ENCODE measurements at regions not wholly inside any gene's neighbourhood (a gene's known extent, or its start where the extent isn't known, plus 50 kb on each side); places are given as distances from the start of the nearest gene placed in this dataset.

DNA sequence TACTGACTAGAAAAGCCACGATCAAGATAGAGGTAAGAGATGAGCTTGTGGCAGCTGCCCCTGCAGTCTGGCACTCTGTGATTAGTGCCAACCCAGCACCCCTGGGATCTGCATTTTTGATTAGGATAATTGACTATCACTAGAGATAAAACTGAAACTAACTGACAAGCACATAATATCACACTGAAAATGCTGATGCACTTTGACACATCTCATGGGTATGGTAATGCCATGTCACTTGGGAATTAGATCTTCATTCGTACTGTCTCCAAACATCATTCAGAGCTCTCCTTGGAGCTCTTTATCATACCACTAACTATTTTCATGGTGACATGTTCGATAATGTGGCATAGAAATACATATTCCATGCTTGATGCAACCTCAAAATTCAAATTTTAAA lies 612.9 kb upstream of the BTBD3 start:
- H3K9me3 ChIP-seq (ENCODE audit: control insufficient read depth in 5 of 5, low read length in 5 of 5): no peaks in the 10 kb centered on the region
- no peaks in the 10 kb centered on the region for H3K36me3 ChIP-seq (ENCODE audit: control insufficient read depth in 5 of 5, insufficient read depth in 5 of 5, low read length in 5 of 5)
- no peak overlapping the region for H3K9ac ChIP-seq (ENCODE audit: low read length in 5 of 5)
- H3K27me3 ChIP-seq (ENCODE audit: control insufficient read depth in 5 of 5, insufficient read depth in 4 of 5, low read length in 5 of 5): no peaks in the 10 kb centered on the region
- H3K4me1 ChIP-seq (ENCODE audit: control insufficient read depth in 5 of 5, insufficient read depth in 5 of 5, low read length in 5 of 5): peaks cover 0 to 6% (median 0%) of the 10 kb centered on the region in 5 donors
- no peak overlapping the region for H3K4me3 ChIP-seq (ENCODE audit: low read depth in 1 of 5, low read length in 5 of 5)
- no peak overlapping the region for H3K27ac ChIP-seq (ENCODE audit: low read depth, low read length)

DNA sequence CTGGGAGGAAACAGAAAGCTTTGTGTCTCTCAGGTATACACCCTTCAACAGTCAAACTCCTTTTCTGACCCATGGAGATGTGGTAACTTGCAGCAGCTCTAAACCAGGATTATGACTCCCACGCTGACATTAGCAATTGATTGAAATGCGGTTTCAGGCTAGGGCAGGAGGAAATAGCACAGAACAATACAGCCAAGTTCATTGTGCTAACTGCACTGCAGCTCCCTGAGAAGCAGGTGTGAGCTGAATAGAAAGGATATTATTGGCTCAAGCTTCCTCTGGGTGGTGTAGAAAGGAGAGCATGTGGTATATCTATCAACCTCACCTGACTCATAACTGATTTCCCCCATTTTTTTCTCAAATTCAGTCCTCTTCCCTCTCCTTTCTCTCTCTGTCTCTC lies 612.3 kb upstream of the BTBD3 start:
- H3K9ac ChIP-seq (ENCODE audit: low read length in 5 of 5): no peak overlapping the region
- no peaks in the 10 kb centered on the region for H3K36me3 ChIP-seq (ENCODE audit: control insufficient read depth in 5 of 5, insufficient read depth in 5 of 5, low read length in 5 of 5)
- no peak overlapping the region for H3K4me3 ChIP-seq (ENCODE audit: low read depth in 1 of 5, low read length in 5 of 5)
- no peak overlapping the region for H3K27ac ChIP-seq (ENCODE audit: low read depth, low read length)
- no peaks in the 10 kb centered on the region for H3K9me3 ChIP-seq (ENCODE audit: control insufficient read depth in 5 of 5, low read length in 5 of 5)
- peaks cover 0 to 6% (median 0%) of the 10 kb centered on the region in 5 donors for H3K4me1 ChIP-seq (ENCODE audit: control insufficient read depth in 5 of 5, insufficient read depth in 5 of 5, low read length in 5 of 5)
- H3K27me3 ChIP-seq (ENCODE audit: control insufficient read depth in 5 of 5, insufficient read depth in 4 of 5, low read length in 5 of 5): no peaks in the 10 kb centered on the region

DNA sequence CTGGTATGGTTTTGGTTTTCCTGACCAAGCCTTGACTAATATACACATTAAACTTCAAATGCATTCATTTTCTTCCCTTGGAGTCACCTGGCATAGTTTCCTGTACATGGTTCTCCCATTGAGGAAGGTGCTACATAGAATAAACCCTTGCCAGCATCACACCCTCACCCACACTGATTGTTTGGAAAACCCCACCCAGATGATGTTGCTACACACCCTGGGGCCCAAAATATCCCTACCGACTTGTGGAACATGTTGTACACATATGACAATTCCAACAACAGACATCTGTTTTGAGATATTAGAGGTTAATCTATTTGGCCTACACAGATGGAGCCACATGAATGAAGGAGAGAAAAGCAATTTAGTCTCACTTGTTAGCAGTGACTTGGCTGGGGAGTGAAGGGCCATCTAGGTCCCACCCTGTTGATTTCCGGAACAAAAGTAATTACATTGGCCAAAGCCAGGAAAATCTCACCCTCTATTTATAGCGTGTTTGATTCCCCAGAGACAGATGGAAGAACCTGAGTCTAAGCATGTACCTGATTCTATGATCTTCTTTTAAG lies 606.0 kb upstream of the BTBD3 start:
- peaks cover 0 to 8% (median 0%) of the 10 kb centered on the region in 5 donors for H3K4me1 ChIP-seq (ENCODE audit: control insufficient read depth in 5 of 5, insufficient read depth in 5 of 5, low read length in 5 of 5)
- H3K9ac ChIP-seq (ENCODE audit: low read length in 5 of 5): no peak overlapping the region
- no peaks in the 10 kb centered on the region for H3K9me3 ChIP-seq (ENCODE audit: control insufficient read depth in 5 of 5, low read length in 5 of 5)
- no peaks in the 10 kb centered on the region for H3K27me3 ChIP-seq (ENCODE audit: control insufficient read depth in 5 of 5, insufficient read depth in 4 of 5, low read length in 5 of 5)
- no peaks in the 10 kb centered on the region for H3K36me3 ChIP-seq (ENCODE audit: control insufficient read depth in 5 of 5, insufficient read depth in 5 of 5, low read length in 5 of 5)
- H3K27ac ChIP-seq (ENCODE audit: low read depth, low read length): no peak overlapping the region
- H3K4me3 ChIP-seq (ENCODE audit: low read depth in 1 of 5, low read length in 5 of 5): no peak overlapping the region

DNA sequence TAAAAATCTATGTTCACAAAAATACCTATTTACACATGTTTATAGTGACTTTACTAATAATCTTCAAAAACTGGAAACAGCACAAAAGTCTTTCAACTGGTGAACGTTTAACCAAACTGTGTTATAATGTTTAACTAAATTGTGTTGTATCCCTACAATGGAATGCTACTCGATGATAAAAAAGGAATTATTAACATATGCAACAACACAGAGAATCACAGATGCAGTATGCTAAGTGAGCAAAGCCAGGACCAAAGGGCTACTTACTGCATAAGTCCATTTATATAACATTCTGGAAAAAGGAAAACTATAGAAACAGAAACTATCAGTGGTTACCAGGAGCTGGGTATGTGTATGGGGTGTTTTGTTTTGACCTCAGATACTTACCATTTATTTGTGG lies 602.2 kb upstream of the BTBD3 start:
- H3K4me1 ChIP-seq (ENCODE audit: control insufficient read depth in 5 of 5, insufficient read depth in 5 of 5, low read length in 5 of 5): peaks cover 0 to 8% (median 0%) of the 10 kb centered on the region in 5 donors
- H3K27ac ChIP-seq (ENCODE audit: low read depth, low read length): no peak overlapping the region
- H3K4me3 ChIP-seq (ENCODE audit: low read depth in 1 of 5, low read length in 5 of 5): no peak overlapping the region
- no peak overlapping the region for H3K9ac ChIP-seq (ENCODE audit: low read length in 5 of 5)
- no peaks in the 10 kb centered on the region for H3K36me3 ChIP-seq (ENCODE audit: control insufficient read depth in 5 of 5, insufficient read depth in 5 of 5, low read length in 5 of 5)
- H3K27me3 ChIP-seq (ENCODE audit: control insufficient read depth in 5 of 5, insufficient read depth in 4 of 5, low read length in 5 of 5): no peaks in the 10 kb centered on the region
- peaks cover 0 to 3% (median 0%) of the 10 kb centered on the region in 5 donors for H3K9me3 ChIP-seq (ENCODE audit: control insufficient read depth in 5 of 5, low read length in 5 of 5)

DNA sequence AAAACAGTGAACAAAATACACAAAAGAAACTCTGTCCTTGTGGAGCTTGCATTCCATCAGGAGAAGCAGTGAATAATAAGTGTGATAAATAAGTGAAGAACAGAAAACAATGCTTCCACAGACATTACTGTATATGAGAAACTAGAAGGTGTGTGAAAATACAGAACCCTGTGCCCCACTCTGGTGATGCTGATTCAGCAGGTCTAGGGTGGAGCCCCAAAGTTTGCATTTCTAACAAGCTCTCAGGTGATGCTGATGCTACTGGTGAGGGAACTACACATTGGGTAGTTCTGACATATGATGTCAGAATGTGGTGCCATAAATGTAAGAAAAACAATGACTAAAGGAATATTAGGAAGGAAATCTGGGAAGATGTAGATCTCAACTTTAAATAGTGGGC lies 601.4 kb upstream of the BTBD3 start:
- Histone ChIP-seq H3K27ac (ENCODE audit: low read depth, low read length) (no peak overlapping the region), H3K27me3 (ENCODE audit: control insufficient read depth in 5 of 5, insufficient read depth in 4 of 5, low read length in 5 of 5) (no peaks in the 10 kb centered on the region), H3K36me3 (ENCODE audit: control insufficient read depth in 5 of 5, insufficient read depth in 5 of 5, low read length in 5 of 5) (no peaks in the 10 kb centered on the region), H3K4me1 (ENCODE audit: control insufficient read depth in 5 of 5, insufficient read depth in 5 of 5, low read length in 5 of 5) (peaks cover 0 to 7% (median 0%) of the 10 kb centered on the region in 5 donors), H3K9ac (ENCODE audit: low read length in 5 of 5) (no peak overlapping the region), H3K9me3 (ENCODE audit: control insufficient read depth in 5 of 5, low read length in 5 of 5) (peaks cover 0 to 3% (median 0%) of the 10 kb centered on the region in 5 donors), H3K4me3 (ENCODE audit: low read depth in 1 of 5, low read length in 5 of 5) (no peak overlapping the region)

DNA sequence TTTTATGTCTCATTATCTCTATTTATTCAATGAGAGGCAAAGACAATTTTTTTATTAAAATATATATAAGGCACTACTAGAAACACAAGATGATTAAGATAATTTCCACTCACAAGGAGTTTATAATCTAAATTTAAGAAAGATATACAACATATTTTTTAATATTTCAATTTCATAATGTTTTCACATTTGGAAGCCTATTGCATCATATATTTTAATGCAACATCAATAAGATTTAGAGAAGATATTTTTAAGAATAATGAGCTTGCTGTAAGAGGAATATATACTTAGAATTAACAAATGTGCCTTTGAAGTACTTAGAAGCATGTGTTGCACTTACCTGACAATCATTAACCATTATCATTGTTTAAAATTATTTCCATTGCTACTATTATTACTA lies 597.7 kb upstream of the BTBD3 start:
- H3K4me3 ChIP-seq (ENCODE audit: low read depth in 1 of 5, low read length in 5 of 5): no peak overlapping the region
- peaks cover 0 to 3% (median 0%) of the 10 kb centered on the region in 5 donors for H3K9me3 ChIP-seq (ENCODE audit: control insufficient read depth in 5 of 5, low read length in 5 of 5)
- no peaks in the 10 kb centered on the region for H3K36me3 ChIP-seq (ENCODE audit: control insufficient read depth in 5 of 5, insufficient read depth in 5 of 5, low read length in 5 of 5)
- no peak overlapping the region for H3K27ac ChIP-seq (ENCODE audit: low read depth, low read length)
- H3K4me1 ChIP-seq (ENCODE audit: control insufficient read depth in 5 of 5, insufficient read depth in 5 of 5, low read length in 5 of 5): no peaks in the 10 kb centered on the region
- H3K9ac ChIP-seq (ENCODE audit: low read length in 5 of 5): no peak overlapping the region
- no peaks in the 10 kb centered on the region for H3K27me3 ChIP-seq (ENCODE audit: control insufficient read depth in 5 of 5, insufficient read depth in 4 of 5, low read length in 5 of 5)

DNA sequence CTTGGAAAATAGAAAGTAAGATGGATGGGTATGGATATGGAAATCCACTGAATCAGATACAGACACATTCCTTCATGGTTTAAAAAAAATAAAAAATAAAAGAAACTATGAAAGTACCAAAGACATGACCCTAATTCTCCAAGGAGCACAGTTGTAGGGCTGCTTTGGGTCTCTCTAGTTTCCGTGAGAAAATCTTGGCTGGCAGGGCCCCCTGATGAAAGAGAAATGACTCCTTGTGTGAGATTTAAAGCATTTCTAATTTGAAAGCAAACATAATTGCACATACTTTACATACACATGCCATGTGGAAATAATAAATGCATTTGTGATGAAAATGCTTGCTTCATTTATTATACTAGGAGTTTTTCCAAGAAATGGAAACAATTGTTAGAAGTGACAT lies 593.9 kb upstream of the BTBD3 start:
- H3K4me1 ChIP-seq (ENCODE audit: control insufficient read depth in 5 of 5, insufficient read depth in 5 of 5, low read length in 5 of 5): no peaks in the 10 kb centered on the region
- H3K27me3 ChIP-seq (ENCODE audit: control insufficient read depth in 5 of 5, insufficient read depth in 4 of 5, low read length in 5 of 5): no peaks in the 10 kb centered on the region
- H3K27ac ChIP-seq (ENCODE audit: low read depth, low read length): no peak overlapping the region
- no peak overlapping the region for H3K9ac ChIP-seq (ENCODE audit: low read length in 5 of 5)
- peaks cover 0 to 3% (median 0%) of the 10 kb centered on the region in 5 donors for H3K9me3 ChIP-seq (ENCODE audit: control insufficient read depth in 5 of 5, low read length in 5 of 5)
- H3K4me3 ChIP-seq (ENCODE audit: low read depth in 1 of 5, low read length in 5 of 5): no peak overlapping the region
- H3K36me3 ChIP-seq (ENCODE audit: control insufficient read depth in 5 of 5, insufficient read depth in 5 of 5, low read length in 5 of 5): no peaks in the 10 kb centered on the region

DNA sequence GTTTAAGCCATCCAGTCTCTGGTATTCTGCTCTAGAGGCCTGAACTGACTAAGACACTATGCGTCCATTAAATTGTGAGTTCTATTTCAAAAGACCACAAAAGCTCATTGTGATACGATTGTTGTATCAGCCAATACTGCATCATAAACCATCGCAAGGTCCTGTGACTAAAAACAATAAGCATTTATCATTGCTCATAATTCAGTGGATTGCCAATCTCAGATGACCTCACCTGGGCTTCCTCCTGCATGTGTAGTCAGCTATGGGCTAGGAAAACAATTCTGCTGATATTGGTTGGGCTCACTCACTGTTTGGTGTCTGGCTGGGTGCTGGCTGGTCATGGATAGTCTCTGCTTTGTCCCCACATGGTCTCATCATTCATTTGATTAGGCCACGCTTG lies 592.7 kb upstream of the BTBD3 start:
- H3K9me3 ChIP-seq (ENCODE audit: control insufficient read depth in 5 of 5, low read length in 5 of 5): peaks cover 0 to 3% (median 0%) of the 10 kb centered on the region in 5 donors
- H3K9ac ChIP-seq (ENCODE audit: low read length in 5 of 5): no peak overlapping the region
- no peaks in the 10 kb centered on the region for H3K27me3 ChIP-seq (ENCODE audit: control insufficient read depth in 5 of 5, insufficient read depth in 4 of 5, low read length in 5 of 5)
- H3K36me3 ChIP-seq (ENCODE audit: control insufficient read depth in 5 of 5, insufficient read depth in 5 of 5, low read length in 5 of 5): no peaks in the 10 kb centered on the region
- no peak overlapping the region for H3K27ac ChIP-seq (ENCODE audit: low read depth, low read length)
- H3K4me3 ChIP-seq (ENCODE audit: low read depth in 1 of 5, low read length in 5 of 5): no peak overlapping the region
- no peaks in the 10 kb centered on the region for H3K4me1 ChIP-seq (ENCODE audit: control insufficient read depth in 5 of 5, insufficient read depth in 5 of 5, low read length in 5 of 5)

DNA sequence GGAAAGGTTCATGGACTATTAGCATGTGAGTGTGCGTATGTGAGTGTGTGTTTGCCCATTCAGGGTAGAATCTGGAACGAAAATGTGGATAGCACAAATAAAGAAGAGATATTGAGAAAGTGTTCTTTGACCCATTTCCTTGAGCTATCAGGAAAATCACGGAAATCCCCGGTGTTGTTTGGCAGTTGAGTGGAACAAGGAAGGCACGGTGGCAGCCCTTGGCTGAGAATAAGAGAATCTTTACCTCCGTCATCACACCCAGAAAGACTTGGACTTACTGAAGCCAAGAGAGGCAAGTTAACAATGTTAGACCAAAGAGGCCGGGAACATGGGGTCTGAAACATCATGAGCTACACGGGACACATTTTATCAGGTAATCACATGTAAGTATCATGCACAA lies 588.9 kb upstream of the BTBD3 start:
- Histone ChIP-seq H3K27ac (ENCODE audit: low read depth, low read length) (no peak overlapping the region), H3K36me3 (ENCODE audit: control insufficient read depth in 5 of 5, insufficient read depth in 5 of 5, low read length in 5 of 5) (no peaks in the 10 kb centered on the region)

DNA sequence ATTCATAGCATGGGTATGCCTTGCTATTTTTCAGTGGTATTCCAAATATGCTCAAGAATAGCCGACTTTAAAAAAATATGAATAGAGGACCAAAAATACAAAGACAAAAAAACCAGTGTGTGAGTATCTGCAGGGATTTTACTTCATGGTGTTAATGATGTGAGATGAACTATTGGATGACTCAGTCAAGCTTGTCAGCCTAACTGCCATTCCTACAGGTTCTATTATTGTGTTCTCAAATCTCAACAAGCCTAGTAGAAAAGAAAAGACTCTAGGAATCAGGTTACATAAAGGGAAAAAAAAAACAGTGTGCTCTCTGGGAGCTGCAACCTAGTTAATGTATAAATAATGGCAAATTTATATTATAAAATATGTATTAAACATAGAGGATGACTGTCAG lies 588.4 kb upstream of the BTBD3 start:
- no peak overlapping the region for H3K9ac ChIP-seq (ENCODE audit: low read length in 5 of 5)
- no peaks in the 10 kb centered on the region for H3K4me1 ChIP-seq (ENCODE audit: control insufficient read depth in 5 of 5, insufficient read depth in 5 of 5, low read length in 5 of 5)
- no peak overlapping the region for H3K27ac ChIP-seq (ENCODE audit: low read depth, low read length)
- no peaks in the 10 kb centered on the region for H3K27me3 ChIP-seq (ENCODE audit: control insufficient read depth in 5 of 5, insufficient read depth in 4 of 5, low read length in 5 of 5)
- H3K9me3 ChIP-seq (ENCODE audit: control insufficient read depth in 5 of 5, low read length in 5 of 5): no peaks in the 10 kb centered on the region
- no peak overlapping the region for H3K4me3 ChIP-seq (ENCODE audit: low read depth in 1 of 5, low read length in 5 of 5)
- H3K36me3 ChIP-seq (ENCODE audit: control insufficient read depth in 5 of 5, insufficient read depth in 5 of 5, low read length in 5 of 5): no peaks in the 10 kb centered on the region

More for the DNA sequence above, 588.9 kb upstream of the BTBD3 start:
- no peak overlapping the region for H3K9ac ChIP-seq (ENCODE audit: low read length in 5 of 5)
- H3K4me1 ChIP-seq (ENCODE audit: control insufficient read depth in 5 of 5, insufficient read depth in 5 of 5, low read length in 5 of 5): no peaks in the 10 kb centered on the region
- no peak overlapping the region for H3K4me3 ChIP-seq (ENCODE audit: low read depth in 1 of 5, low read length in 5 of 5)
- H3K27me3 ChIP-seq (ENCODE audit: control insufficient read depth in 5 of 5, insufficient read depth in 4 of 5, low read length in 5 of 5): no peaks in the 10 kb centered on the region
- H3K9me3 ChIP-seq (ENCODE audit: control insufficient read depth in 5 of 5, low read length in 5 of 5): no peaks in the 10 kb centered on the region

DNA sequence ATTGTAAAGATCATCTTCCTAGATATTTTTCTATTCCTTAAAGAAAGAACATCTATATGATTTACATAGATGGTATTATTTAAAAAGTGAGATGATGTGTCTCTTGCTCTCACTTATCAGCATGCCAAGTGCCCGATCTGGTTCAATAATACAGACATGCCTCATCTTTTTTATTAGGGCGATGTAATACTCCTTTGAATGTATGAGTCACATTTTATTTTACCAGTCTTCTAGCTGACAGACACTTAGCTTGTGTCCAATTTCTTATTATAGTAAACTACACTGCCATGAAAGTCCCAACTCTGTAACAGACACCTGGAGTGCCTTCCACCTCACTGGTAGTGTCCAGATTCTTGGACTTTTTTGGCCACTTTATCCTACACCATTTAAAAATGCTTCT lies 586.6 kb upstream of the BTBD3 start:
- no peak overlapping the region for H3K9ac ChIP-seq (ENCODE audit: low read length in 5 of 5)
- no peaks in the 10 kb centered on the region for H3K36me3 ChIP-seq (ENCODE audit: control insufficient read depth in 5 of 5, insufficient read depth in 5 of 5, low read length in 5 of 5)
- no peaks in the 10 kb centered on the region for H3K27me3 ChIP-seq (ENCODE audit: control insufficient read depth in 5 of 5, insufficient read depth in 4 of 5, low read length in 5 of 5)
- no peaks in the 10 kb centered on the region for H3K4me1 ChIP-seq (ENCODE audit: control insufficient read depth in 5 of 5, insufficient read depth in 5 of 5, low read length in 5 of 5)
- no peak overlapping the region for H3K27ac ChIP-seq (ENCODE audit: low read depth, low read length)
- no peaks in the 10 kb centered on the region for H3K9me3 ChIP-seq (ENCODE audit: control insufficient read depth in 5 of 5, low read length in 5 of 5)
- no peak overlapping the region for H3K4me3 ChIP-seq (ENCODE audit: low read depth in 1 of 5, low read length in 5 of 5)

All from subcutaneous abdominal adipose tissue (tissue), 5 donors.